ENCODE measurements at regions not wholly inside any gene's neighbourhood (a gene's known extent, or its start where the extent isn't known, plus 50 kb on each side); places are given as distances from the start of the nearest gene placed in this dataset.

GRCh38 chr20:7716286-7716972 is 223.8 kb downstream of the HAO1 start:
- DNase-seq: no peak

GRCh38 chr20:7722564-7722963 is 217.7 kb downstream of the HAO1 start:
- DNase-seq: no peak

- DNase-seq: no peak
These were observed 217.0 kb downstream of the HAO1 start for GRCh38 chr20:7723284-7723683.

- DNase-seq: no peak
These were observed 211.9 kb downstream of the HAO1 start for GRCh38 chr20:7728338-7728737.

GRCh38 chr20:7734216-7734615 is 206.0 kb downstream of the HAO1 start:
- DNase-seq: no peak

- no peak for DNase-seq
These were observed 203.9 kb downstream of the HAO1 start for GRCh38 chr20:7736336-7736735.

- DNase-seq: no peak
These were observed 198.4 kb downstream of the HAO1 start for GRCh38 chr20:7741866-7742265.

GRCh38 chr20:7742479-7742878 is 197.8 kb downstream of the HAO1 start:
- DNase-seq: no peak

- no peak for DNase-seq
These were observed 195.8 kb downstream of the HAO1 start for GRCh38 chr20:7744411-7744810.

GRCh38 chr20:7748624-7749023 is 191.6 kb downstream of the HAO1 start:
- DNase-seq: no peak

GRCh38 chr20:7754102-7754501 is 186.2 kb downstream of the HAO1 start:
- no peak for DNase-seq

- DNase-seq: no peak
These were observed 181.9 kb downstream of the HAO1 start for GRCh38 chr20:7758406-7758805.

GRCh38 chr20:7760247-7761031 is 179.8 kb downstream of the HAO1 start:
- no peak for DNase-seq

- no peak for DNase-seq
These were observed 175.0 kb downstream of the HAO1 start for GRCh38 chr20:7765221-7765620.

- no peak for DNase-seq
These were observed 170.2 kb downstream of the HAO1 start for GRCh38 chr20:7770046-7770445.

- no peak for DNase-seq
These were observed 169.7 kb downstream of the HAO1 start for GRCh38 chr20:7770578-7770977.

GRCh38 chr20:7772371-7772770 is 167.9 kb downstream of the HAO1 start:
- DNase-seq: no peak

- no peak for DNase-seq
These were observed 166.7 kb downstream of the HAO1 start for GRCh38 chr20:7773511-7773910.

- no peak for DNase-seq
These were observed 165.2 kb downstream of the HAO1 start for GRCh38 chr20:7775072-7775471.

- DNase-seq: no peak
These were observed 164.1 kb downstream of the HAO1 start for GRCh38 chr20:7776148-7776547.

- no peak for DNase-seq
These were observed 150.1 kb downstream of the HAO1 start for GRCh38 chr20:7790189-7790588.

GRCh38 chr20:7792150-7792869 is 147.9 kb downstream of the HAO1 start:
- no peak for DNase-seq

GRCh38 chr20:7798176-7798575 is 142.1 kb downstream of the HAO1 start:
- no peak for DNase-seq

- DNase-seq: no peak
These were observed 140.4 kb downstream of the HAO1 start for GRCh38 chr20:7799862-7800261.

Data from C1 segment of cervical spinal cord (tissue), 14 donors.